GM18909 (cell line): ENCODE measurements at regions not wholly inside any gene's neighbourhood (a gene's known extent, or its start where the extent isn't known, plus 50 kb on each side); places are given as distances from the start of the nearest gene placed in this dataset.

Experiments
- ATAC-seq: cut with Tn5 transposase; IDR thresholded peaks from one replicate; pipeline ENCODE4 v1.9.1; 2021; ENCODE audit warnings: mild to moderate bottlenecking; ENCODE audit not compliant: unreplicated experiment, poor library complexity

- no peak for ATAC-seq
These were observed 156.0 kb upstream of the TPM1 start for GRCh38 chr15:62886431-62887071.

- ATAC-seq, result no peak
These were observed 155.4 kb upstream of the TPM1 start for GRCh38 chr15:62887113-62887570.

- no peak for ATAC-seq
These were observed 153.9 kb upstream of the TPM1 start for GRCh38 chr15:62888623-62889022.

GRCh38 chr15:62889141-62889661 lies 153.3 kb upstream of the TPM1 start:
- no peak for ATAC-seq

- no peak for ATAC-seq
These were observed 152.6 kb upstream of the TPM1 start for GRCh38 chr15:62889734-62890505.

GRCh38 chr15:62894322-62895085 lies 148.0 kb upstream of the TPM1 start:
- ATAC-seq, result no peak

GRCh38 chr15:62895139-62895866 lies 147.2 kb upstream of the TPM1 start:
- ATAC-seq, result no peak

- ATAC-seq, result no peak
These were observed 146.6 kb upstream of the TPM1 start for GRCh38 chr15:62895905-62896316.

- no peak for ATAC-seq
These were observed 146.1 kb upstream of the TPM1 start for GRCh38 chr15:62896380-62896866.

- no peak for ATAC-seq
These were observed 145.5 kb upstream of the TPM1 start for GRCh38 chr15:62896969-62897486.

- no peak for ATAC-seq
These were observed 144.9 kb upstream of the TPM1 start for GRCh38 chr15:62897634-62898033.

- no peak for ATAC-seq
These were observed 143.5 kb upstream of the TPM1 start for GRCh38 chr15:62899090-62899493.

- no peak for ATAC-seq
These were observed 142.3 kb upstream of the TPM1 start for GRCh38 chr15:62900071-62900802.

GRCh38 chr15:62901087-62901486 lies 141.5 kb upstream of the TPM1 start:
- no peak for ATAC-seq

GRCh38 chr15:62901909-62902546 lies 140.5 kb upstream of the TPM1 start:
- no peak for ATAC-seq

GRCh38 chr15:62902821-62903220 lies 139.7 kb upstream of the TPM1 start:
- no peak for ATAC-seq

GRCh38 chr15:62903437-62903836 lies 139.1 kb upstream of the TPM1 start:
- ATAC-seq, result no peak

GRCh38 chr15:62904041-62904910 lies 138.3 kb upstream of the TPM1 start:
- ATAC-seq, result no peak
